EH (cell line): ENCODE measurements at regions not wholly inside any gene's neighbourhood (a gene's known extent, or its start where the extent isn't known, plus 50 kb on each side); places are given as distances from the start of the nearest gene placed in this dataset.
A peak's percentile ranks its signal among the peaks of the same experiment; 100 is the strongest.

Source experiments
- DNase-seq: peaks from one replicate; pipeline ENCODE4 v3.0.0-alpha.2; 2015; ENCODE audit warnings: low read depth

DNA sequence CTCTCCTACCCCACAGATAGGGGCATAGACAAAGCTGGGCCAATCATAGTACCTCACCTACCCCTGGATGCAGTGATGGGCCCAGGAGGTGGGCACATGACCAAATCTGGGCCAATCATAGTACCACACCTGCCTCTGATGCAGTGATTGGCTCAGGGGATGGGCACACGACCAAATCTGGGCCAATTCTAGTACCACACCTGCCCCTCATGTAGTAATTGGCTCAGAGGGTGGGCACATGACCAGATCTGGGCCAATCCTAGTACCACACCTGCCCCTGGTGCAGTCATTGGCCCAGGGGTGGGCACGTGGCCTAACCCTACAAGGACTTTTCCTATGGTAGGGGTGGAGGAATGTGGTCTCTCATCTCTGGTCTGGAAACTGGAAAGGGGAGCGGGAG is 56.9 kb upstream of the MEF2A start:
- DNase-seq = no peak

DNA sequence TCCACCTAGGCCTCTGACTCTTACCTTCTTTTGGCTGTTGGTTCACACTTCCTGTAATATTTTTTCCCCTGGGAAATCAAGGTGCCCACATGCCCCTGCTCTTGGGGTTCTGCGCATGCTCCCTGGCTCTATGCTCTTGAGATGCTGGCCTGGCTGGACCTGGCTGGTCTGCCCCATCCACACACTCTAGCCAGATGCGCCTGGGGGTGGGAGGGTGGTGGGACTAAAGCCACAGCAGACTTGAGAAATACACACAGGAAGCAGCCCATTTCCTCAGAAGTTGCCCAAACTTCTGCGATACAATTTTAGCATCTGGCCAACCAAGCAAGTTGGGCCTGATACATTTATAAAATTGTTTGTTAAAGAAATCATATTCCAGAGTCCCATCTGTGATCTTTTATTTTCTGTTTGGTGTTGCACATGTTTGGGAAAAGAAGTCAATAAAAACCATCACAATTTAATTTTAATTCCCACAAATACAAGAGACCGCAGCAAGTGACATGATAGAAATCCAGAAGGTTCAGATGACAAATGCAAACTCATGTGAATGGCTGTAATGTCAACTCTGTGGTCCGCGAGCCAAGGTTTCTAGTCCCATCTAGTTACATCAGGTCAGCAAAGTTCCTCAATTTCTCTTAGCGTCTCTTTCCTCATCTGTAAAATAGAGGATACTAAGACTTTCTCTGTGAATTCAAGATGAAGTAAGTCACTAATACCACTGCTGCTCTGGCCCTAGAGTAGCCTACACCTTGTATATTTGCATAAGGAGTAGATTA is 55.9 kb upstream of the MEF2A start:
- no peak for DNase-seq

DNA sequence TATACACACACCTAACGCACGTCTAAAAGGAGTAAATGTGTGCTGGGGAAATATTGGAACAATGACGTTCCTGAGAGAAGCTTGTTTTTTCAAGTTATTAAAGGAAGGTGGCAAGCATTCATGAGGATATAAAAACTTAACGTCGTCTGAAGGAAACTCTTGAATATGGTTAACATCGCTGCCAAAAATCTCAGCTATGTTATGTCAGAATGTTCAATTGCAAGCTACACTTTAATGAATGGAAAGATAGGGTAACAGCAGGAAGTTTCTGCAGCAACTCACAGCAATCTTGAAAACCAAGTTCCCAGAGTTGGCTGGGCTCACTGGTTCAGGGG is 54.3 kb upstream of the MEF2A start:
- peak; percentile 61 for DNase-seq

DNA sequence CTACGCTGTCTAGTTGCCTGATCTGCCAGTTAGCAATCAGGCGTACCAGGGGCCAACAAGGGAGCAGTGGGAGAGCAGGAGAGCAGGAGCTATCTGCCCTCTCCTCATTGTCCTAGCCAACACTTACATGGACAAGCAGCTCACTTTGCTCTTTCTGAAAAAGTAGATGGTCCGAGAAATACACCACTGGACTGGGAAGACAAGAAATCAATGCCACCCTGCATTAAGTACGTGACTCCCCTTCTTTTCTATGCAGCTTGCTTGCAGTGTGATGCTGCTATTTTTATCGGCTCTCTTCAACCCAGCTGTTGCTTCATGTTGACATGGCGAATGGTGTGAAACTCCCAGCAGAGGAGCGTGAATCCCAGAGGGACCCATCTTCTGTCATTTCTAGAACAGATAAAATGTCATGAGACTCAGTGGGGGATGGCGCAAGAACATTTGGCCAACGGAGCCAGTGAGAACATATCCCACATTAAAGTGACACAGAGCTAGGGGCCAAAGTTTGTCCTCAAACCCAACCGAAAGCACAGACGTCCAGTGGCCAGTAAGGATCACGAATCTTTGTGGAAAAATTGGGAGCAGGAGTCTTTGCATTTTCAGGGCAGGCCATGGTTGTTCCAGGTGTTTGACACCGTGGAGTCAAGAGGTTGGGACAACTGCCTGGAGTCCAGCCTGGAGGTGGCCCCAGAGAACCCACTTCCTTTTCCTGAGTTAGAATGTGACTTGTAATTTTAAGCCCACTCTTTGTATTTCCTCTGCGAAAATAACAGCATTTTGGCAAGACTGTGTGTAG is 53.7 kb upstream of the MEF2A start:
- DNase-seq = no peak

DNA sequence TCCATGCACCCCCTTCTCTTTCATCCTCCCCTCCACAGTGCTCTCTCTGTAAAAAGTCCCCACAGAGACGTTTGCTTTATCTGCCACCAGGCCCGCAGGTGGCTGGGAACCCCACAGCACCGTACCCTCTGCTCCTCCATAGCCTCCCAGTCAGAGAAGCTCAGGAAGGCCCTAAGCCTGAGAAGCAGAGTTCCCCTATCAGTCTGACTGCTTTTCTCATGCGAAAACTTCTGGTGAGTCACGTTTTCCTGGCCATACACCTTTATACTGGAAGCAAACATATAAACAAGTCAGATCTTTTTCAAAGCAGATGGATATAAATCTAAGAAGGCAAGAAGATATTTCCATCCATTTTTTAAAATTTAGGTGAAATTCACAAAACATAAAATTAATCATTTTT is 51.5 kb upstream of the MEF2A start:
- DNase-seq = no peak
